Nephron (organoid): ENCODE measurements at regions not wholly inside any gene's neighbourhood (a gene's known extent, or its start where the extent isn't known, plus 50 kb on each side); places are given as distances from the start of the nearest gene placed in this dataset.

Experiments used
- H3K27ac Mint-ChIP-seq, 3 experiments: 2 replicates each; pipeline ENCODE4 v1.8.0; 2020; ENCODE audit warnings: mixed read lengths in 3 of 3, mild to moderate bottlenecking in 2 of 3, moderate library complexity in 1 of 3
- H3K27me3 Mint-ChIP-seq: 2 replicates; pipeline ENCODE4 v1.8.0; 2021; ENCODE audit warnings: low read depth, mild to moderate bottlenecking, moderate library complexity, mixed read lengths
- H3K36me3 Mint-ChIP-seq: 2 replicates; pipeline ENCODE4 v1.8.0; 2020; ENCODE audit warnings: low read depth, mixed read lengths
- H3K4me1 Mint-ChIP-seq: 2 replicates; pipeline ENCODE4 v1.8.0; 2020; ENCODE audit warnings: mixed read lengths
- H3K4me3 Mint-ChIP-seq, 3 experiments: 2 replicates each; pipeline ENCODE4 v1.8.0; 2020; ENCODE audit warnings: mild to moderate bottlenecking in 3 of 3, mixed read lengths in 3 of 3, moderate library complexity in 2 of 3
- H3K9me3 Mint-ChIP-seq: 2 replicates; pipeline ENCODE4 v1.8.0; 2020; ENCODE audit warnings: mixed read lengths
- TF ChIP-seq, protein P1 (sequence below), 3 experiments: fragments of 200-600 bp; sonication (generic); IDR thresholded peaks; one replicate each; pipeline ENCODE4 v1.5.0; 2021; ENCODE audit warnings: antibody characterized with exemption in 3 of 3; ENCODE audit not compliant: unreplicated experiment in 3 of 3

DNA sequence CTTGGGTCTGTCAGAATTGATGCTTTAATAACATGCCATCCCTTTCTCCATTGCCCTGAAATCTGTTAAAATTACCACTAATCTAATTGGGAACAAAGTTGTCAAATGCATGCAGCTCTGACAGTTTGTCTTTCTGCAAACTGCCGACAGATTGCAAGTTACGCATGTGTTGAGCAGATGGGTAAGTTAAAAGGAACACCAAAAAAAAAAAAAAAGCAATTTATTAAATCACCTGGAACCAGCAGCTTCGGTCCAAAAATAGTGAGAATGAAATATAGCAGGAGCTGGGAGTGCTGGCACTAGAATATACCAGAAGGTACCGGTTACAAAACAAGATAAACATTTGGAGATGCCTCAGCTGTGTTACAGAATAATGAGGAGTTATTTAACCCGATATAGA is 149.6 kb upstream of the C1orf87 start:
- H3K9me3 Mint-ChIP-seq: peaks cover 3% of the 10 kb centered on the region
- H3K4me3 Mint-ChIP-seq: no peak overlapping the region
- H3K27ac Mint-ChIP-seq: peak overlapping the region in 2 of 3 experiments; percentile 51 to 60
- H3K27me3 Mint-ChIP-seq: no peaks in the 10 kb centered on the region
- peaks cover 37% of the 10 kb centered on the region for H3K4me1 Mint-ChIP-seq
- H3K36me3 Mint-ChIP-seq: no peaks in the 10 kb centered on the region
- TF ChIP-seq, protein P1, sequence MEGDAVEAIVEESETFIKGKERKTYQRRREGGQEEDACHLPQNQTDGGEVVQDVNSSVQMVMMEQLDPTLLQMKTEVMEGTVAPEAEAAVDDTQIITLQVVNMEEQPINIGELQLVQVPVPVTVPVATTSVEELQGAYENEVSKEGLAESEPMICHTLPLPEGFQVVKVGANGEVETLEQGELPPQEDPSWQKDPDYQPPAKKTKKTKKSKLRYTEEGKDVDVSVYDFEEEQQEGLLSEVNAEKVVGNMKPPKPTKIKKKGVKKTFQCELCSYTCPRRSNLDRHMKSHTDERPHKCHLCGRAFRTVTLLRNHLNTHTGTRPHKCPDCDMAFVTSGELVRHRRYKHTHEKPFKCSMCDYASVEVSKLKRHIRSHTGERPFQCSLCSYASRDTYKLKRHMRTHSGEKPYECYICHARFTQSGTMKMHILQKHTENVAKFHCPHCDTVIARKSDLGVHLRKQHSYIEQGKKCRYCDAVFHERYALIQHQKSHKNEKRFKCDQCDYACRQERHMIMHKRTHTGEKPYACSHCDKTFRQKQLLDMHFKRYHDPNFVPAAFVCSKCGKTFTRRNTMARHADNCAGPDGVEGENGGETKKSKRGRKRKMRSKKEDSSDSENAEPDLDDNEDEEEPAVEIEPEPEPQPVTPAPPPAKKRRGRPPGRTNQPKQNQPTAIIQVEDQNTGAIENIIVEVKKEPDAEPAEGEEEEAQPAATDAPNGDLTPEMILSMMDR (IDR thresholded peaks at IDR 0.05; ENCODE audit: unreplicated experiment in 3 of 3): no peak

DNA sequence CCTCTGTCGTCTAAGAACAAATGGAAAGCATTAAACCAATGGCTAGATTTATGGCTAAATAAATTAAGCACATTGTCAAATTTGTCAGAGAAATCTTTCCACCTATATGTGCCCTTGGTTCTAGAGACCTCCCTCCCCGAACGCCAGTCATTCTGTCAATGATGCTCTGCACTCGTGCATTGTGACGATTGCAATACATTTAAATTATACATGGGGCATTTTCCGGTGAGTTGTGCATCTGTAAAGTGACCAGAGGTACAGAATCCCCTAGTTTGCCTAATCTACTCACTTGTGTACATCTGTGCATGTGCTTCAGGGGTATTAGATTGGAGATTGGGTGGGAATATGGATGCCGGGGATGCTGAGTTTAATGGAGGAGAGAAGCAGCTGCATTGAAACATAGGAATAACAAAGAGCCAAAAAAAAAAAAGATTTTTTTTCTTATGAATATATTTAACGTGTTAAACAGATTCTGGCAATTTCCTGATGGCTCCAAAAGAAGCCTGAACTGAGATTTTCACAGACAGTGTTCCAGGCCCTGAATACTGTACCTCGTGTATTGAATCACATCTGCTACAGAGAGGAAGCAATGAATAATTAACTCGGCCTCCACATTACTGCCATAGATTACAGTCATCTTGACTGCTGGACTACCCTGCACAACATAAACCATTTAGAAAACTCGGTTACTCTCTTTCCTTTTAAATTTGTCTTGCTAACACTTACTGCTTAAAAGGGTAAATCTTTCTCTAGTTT is 149.0 kb upstream of the C1orf87 start:
- Mint-ChIP-seq H3K27me3 (no peaks in the 10 kb centered on the region), H3K4me1 (peaks cover 37% of the 10 kb centered on the region), H3K27ac (peak overlapping the region in 2 of 3 experiments; percentile 51 to 60), H3K4me3 (no peak overlapping the region), H3K36me3 (no peaks in the 10 kb centered on the region), H3K9me3 (no peaks in the 10 kb centered on the region)
- TF ChIP-seq, protein P1 (IDR thresholded peaks at IDR 0.05; ENCODE audit: unreplicated experiment in 3 of 3): no peak

DNA sequence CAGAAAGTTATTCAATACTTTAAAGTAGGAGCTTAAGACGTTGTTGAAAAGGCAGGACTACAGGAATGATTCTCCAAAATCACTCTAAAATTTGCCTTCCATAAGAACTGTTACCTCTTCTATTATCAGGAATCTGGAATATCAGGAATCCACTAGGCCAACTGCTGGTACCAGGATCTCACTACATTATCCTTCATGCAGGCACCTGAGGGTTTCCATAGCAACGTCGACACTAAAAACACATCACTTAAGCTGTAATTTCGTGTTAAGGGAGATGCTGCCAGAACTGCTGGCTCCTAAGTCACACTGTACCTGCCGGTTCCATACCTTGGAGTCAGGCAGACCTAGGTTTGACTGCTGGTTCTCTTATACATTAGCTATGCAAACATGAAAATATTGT is 139.7 kb upstream of the C1orf87 start:
- Mint-ChIP-seq H3K36me3 (no peaks in the 10 kb centered on the region), H3K27me3 (no peaks in the 10 kb centered on the region), H3K9me3 (peaks cover 13% of the 10 kb centered on the region), H3K4me3 (no peak overlapping the region), H3K4me1 (no peaks in the 10 kb centered on the region), H3K27ac (no peak overlapping the region)
- TF ChIP-seq, protein P1 (IDR thresholded peaks at IDR 0.05; ENCODE audit: unreplicated experiment in 3 of 3): no peak

DNA sequence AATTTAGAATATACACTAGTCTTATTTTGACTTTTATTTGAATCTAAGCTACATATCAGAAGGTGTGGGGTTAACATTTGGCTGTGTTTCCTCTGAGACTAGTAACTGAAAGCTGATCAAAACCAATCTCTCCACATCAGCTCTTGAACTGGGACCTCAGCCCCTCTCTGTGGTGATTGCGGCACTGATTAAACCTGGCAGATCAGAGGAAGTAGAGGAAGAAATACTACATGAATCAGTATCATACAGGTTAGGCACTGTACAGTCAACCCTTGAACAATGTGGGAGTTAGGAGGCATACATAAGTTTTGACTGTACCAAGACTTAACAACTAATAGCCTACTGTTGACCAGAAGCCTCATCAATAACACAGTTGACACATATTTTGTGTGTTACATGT is 122.5 kb upstream of the C1orf87 start:
- Mint-ChIP-seq H3K9me3 (peaks cover 7% of the 10 kb centered on the region), H3K4me3 (no peak overlapping the region), H3K27me3 (peaks cover under 1% of the 10 kb centered on the region), H3K4me1 (no peaks in the 10 kb centered on the region), H3K27ac (no peak overlapping the region), H3K36me3 (no peaks in the 10 kb centered on the region)
- TF ChIP-seq, protein P1 (IDR thresholded peaks at IDR 0.05; ENCODE audit: unreplicated experiment in 3 of 3): no peak

DNA sequence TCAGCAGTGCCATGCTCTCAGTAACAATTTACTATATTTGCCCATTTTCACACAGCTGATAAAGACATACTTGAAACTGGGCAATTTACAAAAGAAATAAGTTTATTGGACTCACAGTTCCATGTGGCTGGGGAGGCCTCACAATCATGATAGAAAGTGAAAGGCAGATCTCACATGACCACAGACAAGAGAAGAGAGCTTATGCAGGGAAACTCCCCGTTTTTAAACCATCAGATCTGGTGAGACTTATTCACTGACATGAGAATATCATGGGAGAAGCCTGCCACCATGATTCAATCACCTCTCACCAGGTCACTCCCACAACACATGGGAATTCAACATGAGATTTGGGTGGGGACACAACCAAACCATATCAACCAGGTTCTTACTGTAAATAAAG is 112.1 kb upstream of the C1orf87 start:
- TF ChIP-seq, protein P1 (IDR thresholded peaks at IDR 0.05; ENCODE audit: unreplicated experiment in 3 of 3): no peak
- no peaks in the 10 kb centered on the region for H3K27me3 Mint-ChIP-seq
- H3K36me3 Mint-ChIP-seq: peaks cover 8% of the 10 kb centered on the region
- H3K9me3 Mint-ChIP-seq: peaks cover 56% of the 10 kb centered on the region
- H3K4me1 Mint-ChIP-seq: no peaks in the 10 kb centered on the region
- H3K27ac Mint-ChIP-seq: no peak overlapping the region
- no peak overlapping the region for H3K4me3 Mint-ChIP-seq

DNA sequence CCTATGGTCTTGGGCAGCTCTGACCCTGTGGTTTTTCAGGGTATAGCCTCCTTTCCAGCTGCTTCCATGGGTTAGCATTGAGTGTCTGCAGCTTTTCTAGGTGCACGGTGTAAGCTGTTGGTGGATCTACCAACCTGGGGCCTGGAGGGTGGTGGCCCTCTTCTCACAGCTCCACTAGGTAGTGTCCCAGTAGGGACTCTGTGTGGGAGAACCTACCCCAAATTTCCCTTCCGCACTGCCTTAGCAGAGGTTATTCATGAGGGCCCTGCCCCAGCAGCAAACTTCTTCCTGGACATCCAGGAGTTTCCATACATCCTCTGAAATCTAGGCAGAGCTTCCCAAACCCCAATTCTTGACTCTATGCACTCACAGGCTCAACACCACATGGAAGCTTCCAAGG is 111.0 kb upstream of the C1orf87 start:
- Mint-ChIP-seq H3K9me3 (peaks cover 55% of the 10 kb centered on the region), H3K27ac (no peak overlapping the region), H3K36me3 (peaks cover 8% of the 10 kb centered on the region), H3K27me3 (no peaks in the 10 kb centered on the region), H3K4me1 (no peaks in the 10 kb centered on the region), H3K4me3 (no peak overlapping the region)
- TF ChIP-seq, protein P1 (IDR thresholded peaks at IDR 0.05; ENCODE audit: unreplicated experiment in 3 of 3): no peak
